ENCODE measurements at regions not wholly inside any gene's neighbourhood (a gene's known extent, or its start where the extent isn't known, plus 50 kb on each side); places are given as distances from the start of the nearest gene placed in this dataset.

GRCh38 chr11:104657083-104657482, 241.2 kb downstream of the CASP12 start:
- TF ChIP-seq REST (IDR thresholded peaks at IDR 0.05; ENCODE audit: insufficient read depth in 1 of 2, low read depth in 2 of 2, low read length in 2 of 2) (no peak), TAF1 (IDR thresholded peaks at IDR 0.05; ENCODE audit: borderline replicate concordance, insufficient read depth, low read length) (no peak), POLR2AphosphoS5 (IDR thresholded peaks at IDR 0.05; ENCODE audit: low read depth, low read length) (no peak), SIN3A (IDR thresholded peaks at IDR 0.05; ENCODE audit: borderline replicate concordance, insufficient read depth, low read length) (no peak), FOXP2 (optimal IDR thresholded peaks at IDR 0.05; ENCODE audit: borderline replicate concordance, extremely low read depth, extremely low read length, insufficient read depth) (no peak)
